ENCODE measurements at regions not wholly inside any gene's neighbourhood (a gene's known extent, or its start where the extent isn't known, plus 50 kb on each side); places are given as distances from the start of the nearest gene placed in this dataset.

GRCh38 chr6:140821196-140821595 is 1311.5 kb upstream of the GJE1 start:
- H3K36me3 ChIP-seq = no peaks in the 10 kb centered on the region
- no peaks in the 10 kb centered on the region for H3K4me1 ChIP-seq
- H3K27me3 ChIP-seq (ENCODE audit: low read depth) = no peaks in the 10 kb centered on the region
- no peak overlapping the region for H3K27ac ChIP-seq (replicated peaks)
- no peak for TF ChIP-seq CTCF (IDR thresholded peaks at IDR 0.05; ENCODE audit: borderline replicate concordance)
- no peak overlapping the region for H3K4me3 ChIP-seq
- no peak for DNase-seq
- H3K9me3 ChIP-seq (replicated peaks) = no peaks in the 10 kb centered on the region
- intact Hi-C loops (cut with micrococcal nuclease) = no loop called here

GRCh38 chr6:140817176-140817575 is 1315.5 kb upstream of the GJE1 start:
- no peak overlapping the region for H3K27ac ChIP-seq (replicated peaks)
- peaks cover 6% of the 10 kb centered on the region for H3K9me3 ChIP-seq (replicated peaks)
- no peak for DNase-seq
- H3K4me1 ChIP-seq = no peaks in the 10 kb centered on the region
- no peaks in the 10 kb centered on the region for H3K27me3 ChIP-seq (ENCODE audit: low read depth)
- no peak overlapping the region for H3K4me3 ChIP-seq
- no peak for TF ChIP-seq CTCF (IDR thresholded peaks at IDR 0.05; ENCODE audit: borderline replicate concordance)
- intact Hi-C loops (cut with micrococcal nuclease) = no loop called here
- no peaks in the 10 kb centered on the region for H3K36me3 ChIP-seq

- intact Hi-C loops (cut with micrococcal nuclease) = no loop called here
Observed at GRCh38 chr6:140816681-140817080, 1316.0 kb upstream of the GJE1 start.

GRCh38 chr6:140812636-140813035 is 1320.1 kb upstream of the GJE1 start:
- no peak for TF ChIP-seq CTCF (IDR thresholded peaks at IDR 0.05; ENCODE audit: borderline replicate concordance)
- no peaks in the 10 kb centered on the region for H3K27me3 ChIP-seq (ENCODE audit: low read depth)
- H3K9me3 ChIP-seq (replicated peaks) = peaks cover 6% of the 10 kb centered on the region
- DNase-seq = no peak
- intact Hi-C loops (cut with micrococcal nuclease) = no loop called here
- H3K27ac ChIP-seq (replicated peaks) = no peak overlapping the region
- H3K4me3 ChIP-seq = no peak overlapping the region
- H3K4me1 ChIP-seq = no peaks in the 10 kb centered on the region
- no peaks in the 10 kb centered on the region for H3K36me3 ChIP-seq

More at GRCh38 chr6:140816681-140817080, 1316.0 kb upstream of the GJE1 start:
- Histone ChIP-seq H3K27ac (replicated peaks) (no peak overlapping the region), H3K4me1 (no peaks in the 10 kb centered on the region), H3K36me3 (no peaks in the 10 kb centered on the region), H3K4me3 (no peak overlapping the region), H3K9me3 (replicated peaks) (peaks cover 6% of the 10 kb centered on the region), H3K27me3 (ENCODE audit: low read depth) (no peaks in the 10 kb centered on the region)
- no peak for DNase-seq
- no peak for TF ChIP-seq CTCF (IDR thresholded peaks at IDR 0.05; ENCODE audit: borderline replicate concordance)

GRCh38 chr6:140811642-140812041 is 1321.1 kb upstream of the GJE1 start:
- peaks cover 6% of the 10 kb centered on the region for H3K9me3 ChIP-seq (replicated peaks)
- H3K4me1 ChIP-seq = no peaks in the 10 kb centered on the region
- no peak for DNase-seq
- intact Hi-C loops (cut with micrococcal nuclease) = no loop called here
- no peaks in the 10 kb centered on the region for H3K27me3 ChIP-seq (ENCODE audit: low read depth)
- no peak overlapping the region for H3K4me3 ChIP-seq
- TF ChIP-seq CTCF (IDR thresholded peaks at IDR 0.05; ENCODE audit: borderline replicate concordance) = no peak
- no peak overlapping the region for H3K27ac ChIP-seq (replicated peaks)
- no peaks in the 10 kb centered on the region for H3K36me3 ChIP-seq

GRCh38 chr6:140809694-140810101 is 1323.0 kb upstream of the GJE1 start:
- DNase-seq = no peak
- no peak overlapping the region for H3K4me3 ChIP-seq
- no peak for TF ChIP-seq CTCF (IDR thresholded peaks at IDR 0.05; ENCODE audit: borderline replicate concordance)
- H3K36me3 ChIP-seq = no peaks in the 10 kb centered on the region
- H3K27ac ChIP-seq (replicated peaks) = no peak overlapping the region
- H3K4me1 ChIP-seq = no peaks in the 10 kb centered on the region
- H3K27me3 ChIP-seq (ENCODE audit: low read depth) = no peaks in the 10 kb centered on the region
- peaks cover 6% of the 10 kb centered on the region for H3K9me3 ChIP-seq (replicated peaks)
- intact Hi-C loops (cut with micrococcal nuclease) = no loop called here
